ENCODE measurements at regions not wholly inside any gene's neighbourhood (a gene's known extent, or its start where the extent isn't known, plus 50 kb on each side); places are given as distances from the start of the nearest gene placed in this dataset.

- DNase-seq (ENCODE audit: low spot score in 2 of 2): no peak
- Mint-ChIP-seq H3K36me3 (no peaks in the 10 kb centered on the region), H3K27ac (no peak overlapping the region), H3K9me3 (no peaks in the 10 kb centered on the region)
- no peak for ATAC-seq
These were observed 330.1 kb downstream of the SPRY2 start for GRCh38 chr13:80010846-80011245.

- Mint-ChIP-seq H3K9me3 (no peaks in the 10 kb centered on the region), H3K27ac (no peak overlapping the region), H3K36me3 (no peaks in the 10 kb centered on the region)
- DNase-seq (ENCODE audit: low spot score in 2 of 2) (no peak), ATAC-seq (no peak)
These were observed 330.6 kb downstream of the SPRY2 start for GRCh38 chr13:80010286-80010831.

- ATAC-seq (no peak), DNase-seq (ENCODE audit: low spot score in 2 of 2) (no peak)
- H3K36me3 Mint-ChIP-seq: no peaks in the 10 kb centered on the region
- H3K27ac Mint-ChIP-seq: no peak overlapping the region
- no peaks in the 10 kb centered on the region for H3K9me3 Mint-ChIP-seq
These were observed 331.2 kb downstream of the SPRY2 start for GRCh38 chr13:80009760-80010159.

- H3K36me3 Mint-ChIP-seq: no peaks in the 10 kb centered on the region
- DNase-seq (ENCODE audit: low spot score in 2 of 2) (no peak), ATAC-seq (no peak)
- no peaks in the 10 kb centered on the region for H3K9me3 Mint-ChIP-seq
- H3K27ac Mint-ChIP-seq: no peak overlapping the region
These were observed 334.0 kb downstream of the SPRY2 start for GRCh38 chr13:80006940-80007339.

GRCh38 chr13:80001510-80001842 lies 339.4 kb downstream of the SPRY2 start:
- DNase-seq (ENCODE audit: low spot score in 2 of 2): no peak
- ATAC-seq: no peak
- no peaks in the 10 kb centered on the region for H3K36me3 Mint-ChIP-seq
- no peak overlapping the region for H3K27ac Mint-ChIP-seq
- H3K9me3 Mint-ChIP-seq: no peaks in the 10 kb centered on the region

- Mint-ChIP-seq H3K36me3 (no peaks in the 10 kb centered on the region), H3K27ac (no peak overlapping the region), H3K9me3 (no peaks in the 10 kb centered on the region)
- ATAC-seq: no peak
- no peak for DNase-seq (ENCODE audit: low spot score in 2 of 2)
These were observed 340.0 kb downstream of the SPRY2 start for GRCh38 chr13:80000684-80001509.

GRCh38 chr13:79999601-80000000 lies 341.3 kb downstream of the SPRY2 start:
- no peak for ATAC-seq
- no peak for DNase-seq (ENCODE audit: low spot score in 2 of 2)
- Mint-ChIP-seq H3K9me3 (peaks cover 0 to 3% of the 10 kb centered on the region in 2 donors), H3K27ac (no peak overlapping the region), H3K36me3 (no peaks in the 10 kb centered on the region)

- ATAC-seq (no peak), DNase-seq (ENCODE audit: low spot score in 2 of 2) (no peak)
- no peaks in the 10 kb centered on the region for H3K36me3 Mint-ChIP-seq
- peaks cover 0 to 3% of the 10 kb centered on the region in 2 donors for H3K9me3 Mint-ChIP-seq
- H3K27ac Mint-ChIP-seq: no peak overlapping the region
These were observed 342.5 kb downstream of the SPRY2 start for GRCh38 chr13:79998381-79998880.

GRCh38 chr13:79997244-79997643 lies 343.7 kb downstream of the SPRY2 start:
- ATAC-seq: no peak
- Mint-ChIP-seq H3K9me3 (peaks cover 0 to 3% of the 10 kb centered on the region in 2 donors), H3K27ac (no peak overlapping the region), H3K36me3 (no peaks in the 10 kb centered on the region)
- no peak for DNase-seq (ENCODE audit: low spot score in 2 of 2)

- Mint-ChIP-seq H3K9me3 (peaks cover 0 to 3% of the 10 kb centered on the region in 2 donors), H3K36me3 (no peaks in the 10 kb centered on the region), H3K27ac (no peak overlapping the region)
- ATAC-seq: no peak
- DNase-seq (ENCODE audit: low spot score in 2 of 2): no peak
These were observed 345.6 kb downstream of the SPRY2 start for GRCh38 chr13:79995334-79995733.

- no peak for ATAC-seq
- no peaks in the 10 kb centered on the region for H3K36me3 Mint-ChIP-seq
- H3K27ac Mint-ChIP-seq: no peak overlapping the region
These were observed 348.8 kb downstream of the SPRY2 start for GRCh38 chr13:79992111-79992510.

GRCh38 chr13:79990048-79990447 lies 350.9 kb downstream of the SPRY2 start:
- no peaks in the 10 kb centered on the region for H3K36me3 Mint-ChIP-seq
- H3K9me3 Mint-ChIP-seq: peaks cover 0 to 7% of the 10 kb centered on the region in 2 donors
- ATAC-seq (no peak), DNase-seq (ENCODE audit: low spot score in 2 of 2) (no peak)
- H3K27ac Mint-ChIP-seq: no peak overlapping the region

More at GRCh38 chr13:79992111-79992510, 348.8 kb downstream of the SPRY2 start:
- peaks cover 0 to 7% of the 10 kb centered on the region in 2 donors for H3K9me3 Mint-ChIP-seq
- DNase-seq (ENCODE audit: low spot score in 2 of 2): no peak

GRCh38 chr13:79989217-79989661 lies 351.7 kb downstream of the SPRY2 start:
- DNase-seq (ENCODE audit: low spot score in 2 of 2) (no peak), ATAC-seq (no peak)
- peaks cover 0 to 4% of the 10 kb centered on the region in 2 donors for H3K9me3 Mint-ChIP-seq
- H3K36me3 Mint-ChIP-seq: no peaks in the 10 kb centered on the region
- H3K27ac Mint-ChIP-seq: no peak overlapping the region

- Mint-ChIP-seq H3K9me3 (peaks cover 0 to 4% of the 10 kb centered on the region in 2 donors), H3K36me3 (no peaks in the 10 kb centered on the region), H3K27ac (no peak overlapping the region)
- ATAC-seq: no peak
- no peak for DNase-seq (ENCODE audit: low spot score in 2 of 2)
These were observed 352.4 kb downstream of the SPRY2 start for GRCh38 chr13:79988573-79988972.

GRCh38 chr13:79987761-79988160 lies 353.2 kb downstream of the SPRY2 start:
- Mint-ChIP-seq H3K9me3 (peaks cover 0 to 7% of the 10 kb centered on the region in 2 donors), H3K36me3 (no peaks in the 10 kb centered on the region), H3K27ac (no peak overlapping the region)
- DNase-seq (ENCODE audit: low spot score in 2 of 2): no peak
- ATAC-seq: no peak

- no peaks in the 10 kb centered on the region for H3K36me3 Mint-ChIP-seq
- H3K27ac Mint-ChIP-seq: no peak overlapping the region
- peaks cover 0 to 8% of the 10 kb centered on the region in 2 donors for H3K9me3 Mint-ChIP-seq
- ATAC-seq (no peak), DNase-seq (ENCODE audit: low spot score in 2 of 2) (no peak)
These were observed 353.6 kb downstream of the SPRY2 start for GRCh38 chr13:79987323-79987722.

- DNase-seq (ENCODE audit: low spot score in 2 of 2) (no peak), ATAC-seq (no peak)
- no peaks in the 10 kb centered on the region for H3K36me3 Mint-ChIP-seq
- peaks cover 0 to 8% of the 10 kb centered on the region in 2 donors for H3K9me3 Mint-ChIP-seq
- no peak overlapping the region for H3K27ac Mint-ChIP-seq
These were observed 354.0 kb downstream of the SPRY2 start for GRCh38 chr13:79986890-79987289.

All from activated naive CD4-positive, alpha-beta T cell treated with anti-CD3 and anti-CD28 coated beads, Interleukin-2, amount 50 U/mL, for 72 hours (primary cell).